SK-N-SH treated with all-trans-retinoic acid at 6 μM for 48 hours (cell line): ENCODE measurements at regions not wholly inside any gene's neighbourhood (a gene's known extent, or its start where the extent isn't known, plus 50 kb on each side); places are given as distances from the start of the nearest gene placed in this dataset.

Experiments
- CREB5 ChIP-seq: fragments of 250-450 bp; sonication (Bioruptor Pico); IDR thresholded peaks from 2 replicates; pipeline ENCODE4 v1.5.1; 2020; ENCODE audit warnings: low read depth, mild to moderate bottlenecking, moderate library complexity
- GLIS3 ChIP-seq: fragments of 250-450 bp; sonication (Bioruptor Pico); IDR thresholded peaks from 2 replicates; pipeline ENCODE4 v1.5.0; 2020; ENCODE audit warnings: mild to moderate bottlenecking, moderate library complexity
- RARB ChIP-seq: fragments of 250-450 bp; sonication (Bioruptor Pico); IDR thresholded peaks from 2 replicates; pipeline ENCODE4 v1.8.0; 2021; ENCODE audit warnings: mild to moderate bottlenecking, moderate library complexity
- TOX ChIP-seq: fragments of 250-450 bp; sonication (Bioruptor Pico); IDR thresholded peaks from 2 replicates; pipeline ENCODE4 v1.8.0; 2021; ENCODE audit warnings: mild to moderate bottlenecking, moderate library complexity, borderline replicate concordance
- ZFP3 ChIP-seq: fragments of 250-450 bp; sonication (Bioruptor Pico); IDR thresholded peaks from 2 replicates; pipeline ENCODE4 v1.5.0; 2020; ENCODE audit warnings: mild to moderate bottlenecking, moderate library complexity
- ZFP30 ChIP-seq: fragments of 450-650 bp; formaldehyde crosslinking; IDR thresholded peaks from 2 replicates; pipeline ENCODE4 v1.5.0; 2022; ENCODE audit warnings: mild to moderate bottlenecking, moderate library complexity
- ZNF8 ChIP-seq: fragments of 450-650 bp; formaldehyde crosslinking; IDR thresholded peaks from 2 replicates; pipeline ENCODE4 v1.5.0; 2020; ENCODE audit warnings: mild to moderate bottlenecking, moderate library complexity

- no peak for TF ChIP-seq ZNF8
- no peak for TF ChIP-seq CREB5
- TF ChIP-seq RARB (CRISPR knock-in tag) = no peak
- TF ChIP-seq GLIS3 (CRISPR knock-in tag) = no peak
- no peak for TF ChIP-seq ZFP3 (CRISPR knock-in tag)
- no peak for TF ChIP-seq TOX
- TF ChIP-seq ZFP30 (CRISPR knock-in tag) = no peak
Observed at GRCh38 chr6:118745156-118745555, 93.8 kb upstream of the CEP85L start.
